ENCODE measurements at regions not wholly inside any gene's neighbourhood (a gene's known extent, or its start where the extent isn't known, plus 50 kb on each side); places are given as distances from the start of the nearest gene placed in this dataset.

GRCh38 chr11:92276773-92277172 is 52.2 kb downstream of the FAT3 start:
- Mint-ChIP-seq H3K4me3 (no peak overlapping the region), H3K4me1 (ENCODE audit: low read depth) (no peaks in the 10 kb centered on the region), H3K27me3 (ENCODE audit: low read depth) (no peaks in the 10 kb centered on the region), H3K36me3 (ENCODE audit: insufficient read depth) (no peaks in the 10 kb centered on the region), H3K9me3 (peaks cover 7% of the 10 kb centered on the region)
- ATAC-seq (no peak), DNase-seq (no peak)

GRCh38 chr11:92277871-92278270 is 53.3 kb downstream of the FAT3 start:
- no peaks in the 10 kb centered on the region for H3K36me3 Mint-ChIP-seq (ENCODE audit: insufficient read depth)
- no peak for DNase-seq
- no peaks in the 10 kb centered on the region for H3K27me3 Mint-ChIP-seq (ENCODE audit: low read depth)
- H3K9me3 Mint-ChIP-seq: peaks cover 7% of the 10 kb centered on the region
- H3K4me3 Mint-ChIP-seq: no peak overlapping the region
- H3K4me1 Mint-ChIP-seq (ENCODE audit: low read depth): no peaks in the 10 kb centered on the region
- no peak for ATAC-seq

- ATAC-seq: no peak
- Mint-ChIP-seq H3K4me3 (no peak overlapping the region), H3K27me3 (ENCODE audit: low read depth) (no peaks in the 10 kb centered on the region), H3K36me3 (ENCODE audit: insufficient read depth) (no peaks in the 10 kb centered on the region), H3K9me3 (peaks cover 7% of the 10 kb centered on the region), H3K4me1 (ENCODE audit: low read depth) (no peaks in the 10 kb centered on the region)
- DNase-seq: no peak
Measured at GRCh38 chr11:92278791-92279433, 54.3 kb downstream of the FAT3 start.

GRCh38 chr11:92284107-92284506 is 59.5 kb downstream of the FAT3 start:
- no peaks in the 10 kb centered on the region for H3K9me3 Mint-ChIP-seq
- no peaks in the 10 kb centered on the region for H3K4me1 Mint-ChIP-seq (ENCODE audit: low read depth)
- no peaks in the 10 kb centered on the region for H3K36me3 Mint-ChIP-seq (ENCODE audit: insufficient read depth)
- no peaks in the 10 kb centered on the region for H3K27me3 Mint-ChIP-seq (ENCODE audit: low read depth)
- no peak for DNase-seq
- no peak for ATAC-seq
- H3K4me3 Mint-ChIP-seq: no peak overlapping the region

GRCh38 chr11:92284558-92284957 is 59.9 kb downstream of the FAT3 start:
- DNase-seq (no peak), ATAC-seq (no peak)
- H3K27me3 Mint-ChIP-seq (ENCODE audit: low read depth): no peaks in the 10 kb centered on the region
- H3K4me1 Mint-ChIP-seq (ENCODE audit: low read depth): no peaks in the 10 kb centered on the region
- no peaks in the 10 kb centered on the region for H3K36me3 Mint-ChIP-seq (ENCODE audit: insufficient read depth)
- H3K4me3 Mint-ChIP-seq: no peak overlapping the region
- H3K9me3 Mint-ChIP-seq: no peaks in the 10 kb centered on the region

GRCh38 chr11:92285776-92286175 is 61.2 kb downstream of the FAT3 start:
- ATAC-seq: no peak
- Mint-ChIP-seq H3K36me3 (ENCODE audit: insufficient read depth) (no peaks in the 10 kb centered on the region), H3K4me3 (no peak overlapping the region), H3K9me3 (no peaks in the 10 kb centered on the region), H3K4me1 (ENCODE audit: low read depth) (no peaks in the 10 kb centered on the region), H3K27me3 (ENCODE audit: low read depth) (no peaks in the 10 kb centered on the region)
- DNase-seq: no peak

- H3K27me3 Mint-ChIP-seq (ENCODE audit: low read depth): no peaks in the 10 kb centered on the region
- no peaks in the 10 kb centered on the region for H3K36me3 Mint-ChIP-seq (ENCODE audit: insufficient read depth)
- no peaks in the 10 kb centered on the region for H3K9me3 Mint-ChIP-seq
- ATAC-seq: no peak
- DNase-seq: no peak
- no peak overlapping the region for H3K4me3 Mint-ChIP-seq
- H3K4me1 Mint-ChIP-seq (ENCODE audit: low read depth): no peaks in the 10 kb centered on the region
Measured at GRCh38 chr11:92286709-92287108, 62.1 kb downstream of the FAT3 start.

GRCh38 chr11:92295175-92296137 is 70.8 kb downstream of the FAT3 start:
- no peak overlapping the region for H3K4me3 Mint-ChIP-seq
- DNase-seq: no peak
- H3K9me3 Mint-ChIP-seq: peaks cover 10% of the 10 kb centered on the region
- no peaks in the 10 kb centered on the region for H3K27me3 Mint-ChIP-seq (ENCODE audit: low read depth)
- ATAC-seq: no peak
- H3K36me3 Mint-ChIP-seq (ENCODE audit: insufficient read depth): no peaks in the 10 kb centered on the region
- H3K4me1 Mint-ChIP-seq (ENCODE audit: low read depth): no peaks in the 10 kb centered on the region

GRCh38 chr11:92296138-92296515 is 71.5 kb downstream of the FAT3 start:
- ATAC-seq (no peak), DNase-seq (no peak)
- Mint-ChIP-seq H3K4me3 (no peak overlapping the region), H3K4me1 (ENCODE audit: low read depth) (no peaks in the 10 kb centered on the region), H3K27me3 (ENCODE audit: low read depth) (no peaks in the 10 kb centered on the region), H3K36me3 (ENCODE audit: insufficient read depth) (no peaks in the 10 kb centered on the region), H3K9me3 (peaks cover 10% of the 10 kb centered on the region)

GRCh38 chr11:92297567-92298553 is 73.2 kb downstream of the FAT3 start:
- Mint-ChIP-seq H3K27me3 (ENCODE audit: low read depth) (no peaks in the 10 kb centered on the region), H3K36me3 (ENCODE audit: insufficient read depth) (no peaks in the 10 kb centered on the region), H3K4me1 (ENCODE audit: low read depth) (no peaks in the 10 kb centered on the region), H3K9me3 (peaks cover 10% of the 10 kb centered on the region), H3K4me3 (no peak overlapping the region)
- ATAC-seq (no peak), DNase-seq (no peak)

- ATAC-seq (no peak), DNase-seq (no peak)
- Mint-ChIP-seq H3K9me3 (peaks cover 7% of the 10 kb centered on the region), H3K27me3 (ENCODE audit: low read depth) (no peaks in the 10 kb centered on the region), H3K4me3 (no peak overlapping the region), H3K36me3 (ENCODE audit: insufficient read depth) (no peaks in the 10 kb centered on the region), H3K4me1 (ENCODE audit: low read depth) (no peaks in the 10 kb centered on the region)
Measured at GRCh38 chr11:92300876-92301275, 76.3 kb downstream of the FAT3 start.

GRCh38 chr11:92302770-92303169 is 78.2 kb downstream of the FAT3 start:
- ATAC-seq: no peak
- H3K36me3 Mint-ChIP-seq (ENCODE audit: insufficient read depth): no peaks in the 10 kb centered on the region
- H3K27me3 Mint-ChIP-seq (ENCODE audit: low read depth): no peaks in the 10 kb centered on the region
- peaks cover 7% of the 10 kb centered on the region for H3K9me3 Mint-ChIP-seq
- H3K4me3 Mint-ChIP-seq: no peak overlapping the region
- DNase-seq: no peak
- no peaks in the 10 kb centered on the region for H3K4me1 Mint-ChIP-seq (ENCODE audit: low read depth)

- H3K36me3 Mint-ChIP-seq (ENCODE audit: insufficient read depth): no peaks in the 10 kb centered on the region
- no peak for ATAC-seq
Measured at GRCh38 chr11:92304271-92304670, 79.7 kb downstream of the FAT3 start.

GRCh38 chr11:92306966-92307510 is 82.4 kb downstream of the FAT3 start:
- Mint-ChIP-seq H3K36me3 (ENCODE audit: insufficient read depth) (no peaks in the 10 kb centered on the region), H3K9me3 (peaks cover 7% of the 10 kb centered on the region), H3K4me1 (ENCODE audit: low read depth) (no peaks in the 10 kb centered on the region), H3K4me3 (no peak overlapping the region), H3K27me3 (ENCODE audit: low read depth) (no peaks in the 10 kb centered on the region)
- DNase-seq: no peak
- ATAC-seq: no peak

More at GRCh38 chr11:92304271-92304670, 79.7 kb downstream of the FAT3 start:
- H3K4me1 Mint-ChIP-seq (ENCODE audit: low read depth): no peaks in the 10 kb centered on the region
- H3K9me3 Mint-ChIP-seq: peaks cover 7% of the 10 kb centered on the region
- no peaks in the 10 kb centered on the region for H3K27me3 Mint-ChIP-seq (ENCODE audit: low read depth)
- DNase-seq: no peak
- H3K4me3 Mint-ChIP-seq: no peak overlapping the region

All from activated T-cell treated with anti-CD3 and anti-CD28 coated beads, Interleukin-2, amount 50 U/mL, for 4 hours (primary cell).